Upper lobe of left lung (tissue), 4 donors: ENCODE measurements at regions not wholly inside any gene's neighbourhood (a gene's known extent, or its start where the extent isn't known, plus 50 kb on each side); places are given as distances from the start of the nearest gene placed in this dataset.

Source experiments
- EP300 ChIP-seq, 4 donors: sonication (generic); formaldehyde crosslinking; IDR thresholded peaks; one replicate each; pipeline ENCODE4 v1.5.1; 2017; ENCODE audit warnings: antibody characterized with exemption in 4 of 4, control low read depth in 2 of 4
- POLR2AphosphoS5 ChIP-seq, 2 donors: sonication (generic); formaldehyde crosslinking; IDR thresholded peaks; one replicate each; pipeline ENCODE4 v1.5.1; 2017; ENCODE audit warnings: antibody characterized with exemption in 2 of 2
- TF ChIP-seq, protein P1 (sequence below), 6 experiments: fragments of 450-650 bp in 4 of 6; fragments of 200-600 bp in 2 of 6; sonication (generic) in 2 of 6; IDR thresholded peaks; one replicate each; pipeline ENCODE4 v1.5.1; 2016 to 2019; ENCODE audit warnings: antibody characterized with exemption in 6 of 6

DNA sequence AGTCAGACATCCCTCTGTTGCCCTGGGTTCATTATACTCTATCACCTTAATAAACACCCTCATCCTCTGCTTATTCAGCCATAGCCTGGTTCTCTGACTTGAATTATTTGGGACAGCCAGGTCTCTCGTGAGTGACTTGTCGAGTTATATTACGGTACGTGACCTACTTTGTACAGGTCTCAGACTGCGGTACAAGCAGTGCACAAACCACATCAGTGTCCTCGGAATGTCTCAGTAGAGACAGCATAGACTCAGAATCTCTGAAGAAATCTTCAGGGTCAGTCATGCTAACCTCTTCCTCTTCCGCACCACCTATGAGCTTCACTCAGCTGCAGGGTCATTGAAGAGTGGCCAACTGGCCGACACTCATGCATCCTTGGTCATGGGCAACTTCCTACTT, 860.8 kb downstream of the BCL11B start:
- TF ChIP-seq, protein P1, sequence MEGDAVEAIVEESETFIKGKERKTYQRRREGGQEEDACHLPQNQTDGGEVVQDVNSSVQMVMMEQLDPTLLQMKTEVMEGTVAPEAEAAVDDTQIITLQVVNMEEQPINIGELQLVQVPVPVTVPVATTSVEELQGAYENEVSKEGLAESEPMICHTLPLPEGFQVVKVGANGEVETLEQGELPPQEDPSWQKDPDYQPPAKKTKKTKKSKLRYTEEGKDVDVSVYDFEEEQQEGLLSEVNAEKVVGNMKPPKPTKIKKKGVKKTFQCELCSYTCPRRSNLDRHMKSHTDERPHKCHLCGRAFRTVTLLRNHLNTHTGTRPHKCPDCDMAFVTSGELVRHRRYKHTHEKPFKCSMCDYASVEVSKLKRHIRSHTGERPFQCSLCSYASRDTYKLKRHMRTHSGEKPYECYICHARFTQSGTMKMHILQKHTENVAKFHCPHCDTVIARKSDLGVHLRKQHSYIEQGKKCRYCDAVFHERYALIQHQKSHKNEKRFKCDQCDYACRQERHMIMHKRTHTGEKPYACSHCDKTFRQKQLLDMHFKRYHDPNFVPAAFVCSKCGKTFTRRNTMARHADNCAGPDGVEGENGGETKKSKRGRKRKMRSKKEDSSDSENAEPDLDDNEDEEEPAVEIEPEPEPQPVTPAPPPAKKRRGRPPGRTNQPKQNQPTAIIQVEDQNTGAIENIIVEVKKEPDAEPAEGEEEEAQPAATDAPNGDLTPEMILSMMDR (IDR thresholded peaks at IDR 0.05): no peak
- TF ChIP-seq EP300 (IDR thresholded peaks at IDR 0.05) (no peak), POLR2AphosphoS5 (IDR thresholded peaks at IDR 0.05) (no peak)
